OCI-LY1 (cell line): ENCODE measurements at regions not wholly inside any gene's neighbourhood (a gene's known extent, or its start where the extent isn't known, plus 50 kb on each side); places are given as distances from the start of the nearest gene placed in this dataset.

Source experiments
- CTCF ChIP-seq: fragments of 200-600 bp; sonication (generic), shearing (Covaris generic); IDR thresholded peaks from 2 replicates; pipeline ENCODE4 v1.5.1; 2017; ENCODE audit warnings: mild to moderate bottlenecking, antibody characterized with exemption, low read length, moderate library complexity, mixed read lengths
- EZH2 ChIP-seq: fragments of 200-600 bp; sonication (generic), shearing (Covaris generic); IDR thresholded peaks from 2 replicates; pipeline ENCODE4 v1.8.0; 2017; ENCODE audit warnings: borderline replicate concordance, mixed run types, mild to moderate bottlenecking, antibody characterized with exemption, low read length, moderate library complexity, mixed read lengths

GRCh38 chr13:76023652-76024051 is 387.5 kb downstream of the LMO7 start:
- TF ChIP-seq CTCF (no peak), EZH2 (no peak)
